ENCODE measurements at regions not wholly inside any gene's neighbourhood (a gene's known extent, or its start where the extent isn't known, plus 50 kb on each side); places are given as distances from the start of the nearest gene placed in this dataset.

- H3K4me2 ChIP-seq (ENCODE audit: insufficient read depth in 1 of 2, low read depth in 2 of 2, low read length in 2 of 2), result no peak overlapping the region
- H3K36me3 ChIP-seq (ENCODE audit: control insufficient read depth in 2 of 4, insufficient read depth in 4 of 4, low read length in 3 of 4), result no peaks in the 10 kb centered on the region
- no peaks in the 10 kb centered on the region for H3K79me2 ChIP-seq (ENCODE audit: control insufficient read depth in 1 of 2, insufficient read depth in 2 of 2, low read length in 2 of 2)
- FAIRE-seq, result peak; percentile 13
- WGBS, 2 experiments (ENCODE audit: extremely low coverage in 1 of 2, insufficient coverage in 1 of 2, insufficient read length in 1 of 2, insufficient replicate concordance in 2 of 2, low coverage in 1 of 2, low lambda C conversion rate in 2 of 2, missing lambda C conversion rate in 1 of 2), result 61% methylated on average over 1 of the region's 1 CpG; no CpG with 5 or more reads in 1 of the 2 experiments
- H3K23ac ChIP-seq (ENCODE audit: insufficient read length), result no peak overlapping the region
- ChIA-PET CTCF (ENCODE audit: partially characterized antibody) (interaction anchor here (1.1 kb wide), 1 partner anchor 22 kb away, joined by 3 read pairs; no protein-coding TSS in a partner anchor), POLR2A (ENCODE audit: partially characterized antibody) (interaction anchor here (1.4 kb wide), 1 partner anchor 113 kb away, joined by 3 read pairs; no protein-coding TSS in a partner anchor)
- H4K8ac ChIP-seq (ENCODE audit: extremely low read depth, insufficient read depth, low read length), result no peak overlapping the region
- H2BK5ac ChIP-seq (ENCODE audit: low read depth, low read length), result no peak overlapping the region
- no peak overlapping the region for H3K9ac ChIP-seq (replicated peaks in 1 of 4; ENCODE audit: extremely low read depth in 1 of 4, low read depth in 3 of 4, low read length in 3 of 4)
- H3K9me3 ChIP-seq (ENCODE audit: insufficient read depth in 2 of 2, low read depth in 1 of 2, low read length in 1 of 2), result no peaks in the 10 kb centered on the region
- H3K79me1 ChIP-seq (ENCODE audit: low read depth, low read length), result no peaks in the 10 kb centered on the region
- no peak overlapping the region for H3K27ac ChIP-seq (ENCODE audit: low read depth, low read length)
- peaks cover 0 to 7% (median 4%) of the 10 kb centered on the region in 4 experiments; a peak in 6 of 7 replicates for H3K4me1 ChIP-seq (replicated peaks in 1 of 4; ENCODE audit: control insufficient read depth in 3 of 4, insufficient read depth in 4 of 4, low read length in 3 of 4)
- peak overlapping the region; percentile 61; the same call in 1 of the 2 replicates for H2BK15ac ChIP-seq (ENCODE audit: low read length)
- no peak overlapping the region for H3K56ac ChIP-seq (replicated peaks; ENCODE audit: insufficient read length, low read depth, low read length)
- no peak overlapping the region for H4K5ac ChIP-seq (ENCODE audit: insufficient read length, low read depth, low read length)
- no peak overlapping the region for H2AK5ac ChIP-seq (ENCODE audit: low read depth, low read length)
- no peaks in the 10 kb centered on the region; the same call in 1 of the 2 replicates for H3K23me2 ChIP-seq (ENCODE audit: low read depth, low read length)
- no peak overlapping the region for H3K4ac ChIP-seq (replicated peaks; ENCODE audit: insufficient read length, low read depth, low read length)
- no peak overlapping the region for H3K4me3 ChIP-seq (ENCODE audit: extremely low read depth in 1 of 4, insufficient read depth in 2 of 4, low read depth in 3 of 4, low read length in 4 of 4)
- H2AFZ ChIP-seq (ENCODE audit: low read length), result no peak overlapping the region
- no peak overlapping the region for H3K18ac ChIP-seq (ENCODE audit: extremely low read depth, low read length)
- no peak overlapping the region for H2BK12ac ChIP-seq (ENCODE audit: low read depth, low read length)
- H3K14ac ChIP-seq (ENCODE audit: insufficient read length), result no peak overlapping the region
- no peaks in the 10 kb centered on the region for H3K27me3 ChIP-seq (replicated peaks in 1 of 4; ENCODE audit: control insufficient read depth in 3 of 4, extremely low read depth in 1 of 4, insufficient read depth in 3 of 4, low read length in 3 of 4)
- no peak for DNase-seq (ENCODE audit: low read depth in 1 of 2, low spot score in 2 of 2)
- H2BK20ac ChIP-seq (ENCODE audit: low read length), result no peak overlapping the region
- H2BK120ac ChIP-seq (replicated peaks; ENCODE audit: low read depth, low read length), result no peak overlapping the region
- no peak overlapping the region for H4K91ac ChIP-seq (replicated peaks; ENCODE audit: insufficient read length, low read length)
- no peak for TF ChIP-seq ATF3 (IDR thresholded peaks at IDR 0.05; ENCODE audit: insufficient read depth, low read depth, low read length)
- TF ChIP-seq CHD2 (IDR thresholded peaks at IDR 0.05; ENCODE audit: low read length), result no peak
- no peak for TF ChIP-seq TAF1 (IDR thresholded peaks at IDR 0.05; ENCODE audit: low read depth, low read length)
- no peak for TF ChIP-seq YY1 (IDR thresholded peaks at IDR 0.05; ENCODE audit: low read depth, low read length)
- TF ChIP-seq RBBP5 (IDR thresholded peaks at IDR 0.05; ENCODE audit: borderline replicate concordance, low read depth, low read length), result no peak
- no peak for TF ChIP-seq EP300 (IDR thresholded peaks at IDR 0.05; ENCODE audit: borderline replicate concordance in 1 of 2, low read depth in 2 of 2, low read length in 2 of 2)
- no peak for TF ChIP-seq PHF8 (conservative IDR thresholded peaks at IDR 0.05; ENCODE audit: low read depth, low read length)
- TF ChIP-seq HDAC2 (IDR thresholded peaks at IDR 0.05; ENCODE audit: borderline replicate concordance in 1 of 2, low read depth in 2 of 2, low read length in 2 of 2), result no peak
- TF ChIP-seq CTBP2 (IDR thresholded peaks at IDR 0.05; ENCODE audit: borderline replicate concordance, insufficient read depth, insufficient read length, low read length), result no peak
- no peak for TF ChIP-seq SRF (IDR thresholded peaks at IDR 0.05; ENCODE audit: low read depth, low read length)
- TF ChIP-seq SAP30 (IDR thresholded peaks at IDR 0.05; ENCODE audit: insufficient read depth, insufficient replicate concordance, low read length), result no peak
- no peak for TF ChIP-seq SIN3A (conservative IDR thresholded peaks at IDR 0.05 in 1 of 2, IDR thresholded peaks at IDR 0.05 in 1 of 2; ENCODE audit: low read depth in 1 of 2, low read length in 2 of 2)
- H4K20me1 ChIP-seq (replicated peaks in 1 of 2; ENCODE audit: control insufficient read depth in 1 of 2, insufficient read depth in 2 of 2, low read length in 2 of 2), result no peaks in the 10 kb centered on the region
Observed at GRCh38 chr5:52685566-52685965, 102.2 kb upstream of the ITGA1 start.

Data from H1 (cell line).